H1 (cell line): ENCODE measurements at regions not wholly inside any gene's neighbourhood (a gene's known extent, or its start where the extent isn't known, plus 50 kb on each side); places are given as distances from the start of the nearest gene placed in this dataset.

Source experiments
- CTCF ChIA-PET: fragments of 300-600 bp; sonication (Branson Sonifier 250); formaldehyde crosslinking; loops from one replicate; lab custom pipeline; 2021; ENCODE audit not compliant: partially characterized antibody; lab: Charles Lee
- POLR2A ChIA-PET: fragments of 300-600 bp; sonication (Branson Sonifier 250); formaldehyde crosslinking; loops from one replicate; lab custom pipeline; 2021; ENCODE audit warnings: inconsistent platforms; ENCODE audit not compliant: partially characterized antibody; lab: Charles Lee
- DNase-seq, 2 experiments: peaks; one replicate each; pipeline versions ENCODE4 v3.0.0 to v3.0.0-alpha.2; 2010 to 2022; ENCODE audit warnings: low spot score in 2 of 2, low read depth in 1 of 2, mixed read lengths in 1 of 2
- FAIRE-seq: peaks from 2 replicates; lab custom pipeline; 2011; peaks lifted over from hg19 to GRCh38; lab: Jason Lieb, UNC
- H2AFZ ChIP-seq: 2 replicates; pipeline ENCODE4 v1.8.1; 2012; ENCODE audit warnings: low read length, inconsistent platforms
- H2AK5ac ChIP-seq: 2 replicates; pipeline ENCODE4 v1.6.1; 2013; ENCODE audit warnings: low read depth, low read length
- H2BK120ac ChIP-seq: replicated peaks from 2 replicates; pipeline ENCODE3; 2013; ENCODE audit warnings: low read depth, low read length, inconsistent platforms
- H2BK12ac ChIP-seq: 2 replicates; pipeline ENCODE4 v1.6.1; 2013; ENCODE audit warnings: low read depth, low read length
- H2BK15ac ChIP-seq: 2 replicates; pipeline ENCODE4 v1.6.1; 2013; ENCODE audit warnings: low read length
- H2BK20ac ChIP-seq: 2 replicates; pipeline ENCODE4 v1.6.1; 2013; ENCODE audit warnings: low read length
- H2BK5ac ChIP-seq: 2 replicates; pipeline ENCODE4 v1.6.1; 2013; ENCODE audit warnings: low read depth, low read length
- H3K14ac ChIP-seq: 2 replicates; pipeline ENCODE4 v1.6.1; 2013; ENCODE audit warnings: inconsistent platforms; ENCODE audit not compliant: insufficient read length
- H3K18ac ChIP-seq: 2 replicates; pipeline ENCODE4 v1.6.1; 2013; ENCODE audit warnings: low read length; ENCODE audit errors: extremely low read depth
- H3K23ac ChIP-seq: 2 replicates; pipeline ENCODE4 v1.6.1; 2013; ENCODE audit warnings: inconsistent platforms; ENCODE audit not compliant: insufficient read length
- H3K23me2 ChIP-seq: 2 replicates; pipeline ENCODE4 v1.6.1; 2013; ENCODE audit warnings: low read depth, low read length
- H3K27ac ChIP-seq: 2 replicates; pipeline ENCODE4 v1.6.1; 2011; ENCODE audit warnings: low read depth, low read length, inconsistent platforms
- H3K27me3 ChIP-seq, 4 experiments: replicated peaks in 1 of 4; 1 replicate in 1 of 4; 2 replicates in 3 of 4; pipeline versions ENCODE4 v1.6.1 to v1.8.1; 2011 to 2013; ENCODE audit warnings: low read length in 3 of 4, mild to moderate bottlenecking in 3 of 4, inconsistent platforms in 2 of 4, mixed read lengths in 2 of 4, moderate library complexity in 1 of 4; ENCODE audit not compliant: control insufficient read depth in 3 of 4, insufficient read depth in 3 of 4; ENCODE audit errors: extremely low read depth in 1 of 4
- H3K36me3 ChIP-seq, 4 experiments: 2 replicates each; pipeline versions ENCODE4 v1.6.1 to v1.8.1; 2011 to 2013; ENCODE audit warnings: mild to moderate bottlenecking in 4 of 4, low read length in 3 of 4, moderate library complexity in 2 of 4, control low read depth in 1 of 4, inconsistent platforms in 1 of 4; ENCODE audit not compliant: insufficient read depth in 4 of 4, control insufficient read depth in 2 of 4
- H3K4ac ChIP-seq: replicated peaks from 2 replicates; pipeline ENCODE3; 2013; ENCODE audit warnings: low read length, low read depth, mixed read lengths, inconsistent platforms; ENCODE audit not compliant: insufficient read length
- H3K4me1 ChIP-seq, 4 experiments: replicated peaks in 1 of 4; 1 replicate in 1 of 4; 2 replicates in 3 of 4; pipeline versions ENCODE4 v1.6.1 to v1.8.1; 2011 to 2013; ENCODE audit warnings: low read length in 3 of 4, inconsistent platforms in 2 of 4, mixed read lengths in 1 of 4; ENCODE audit not compliant: insufficient read depth in 4 of 4, control insufficient read depth in 3 of 4
- H3K4me2 ChIP-seq, 2 experiments: 2 replicates each; pipeline versions ENCODE4 v1.6.1 to v1.8.1; 2011 to 2013; ENCODE audit warnings: low read depth in 2 of 2, low read length in 2 of 2, control low read depth in 1 of 2, inconsistent platforms in 1 of 2, mild to moderate bottlenecking in 1 of 2; ENCODE audit not compliant: insufficient read depth in 1 of 2
- H3K4me3 ChIP-seq, 4 experiments: fragments of 200-600, 300-600 bp in 1 of 4; sonication (generic), shearing (Covaris generic), sonication (Bioruptor Twin) in 1 of 4; 2 replicates each; pipeline versions ENCODE4 v1.5.1 to v1.8.1; 2011 to 2016; ENCODE audit warnings: low read length in 4 of 4, low read depth in 3 of 4, control low read depth in 2 of 4, inconsistent platforms in 2 of 4, mild to moderate bottlenecking in 2 of 4, mixed read lengths in 1 of 4, moderate library complexity in 1 of 4; ENCODE audit not compliant: insufficient read depth in 2 of 4; ENCODE audit errors: extremely low read depth in 1 of 4
- H3K56ac ChIP-seq: replicated peaks from 2 replicates; pipeline ENCODE3; 2013; ENCODE audit warnings: low read depth, mild to moderate bottlenecking, mixed read lengths, low read length, inconsistent platforms; ENCODE audit not compliant: insufficient read length
- H3K79me1 ChIP-seq: 2 replicates; pipeline ENCODE4 v1.6.1; 2013; ENCODE audit warnings: low read depth, low read length, control low read depth
- H3K79me2 ChIP-seq, 2 experiments: 2 replicates each; pipeline versions ENCODE4 v1.6.1 to v1.8.1; 2012 to 2013; ENCODE audit warnings: low read length in 2 of 2, mild to moderate bottlenecking in 2 of 2, inconsistent platforms in 1 of 2; ENCODE audit not compliant: insufficient read depth in 2 of 2, control insufficient read depth in 1 of 2
- H3K9ac ChIP-seq, 4 experiments: replicated peaks in 1 of 4; 1 replicate in 1 of 4; 2 replicates in 3 of 4; pipeline versions ENCODE4 v1.6.1 to v1.8.1; 2011 to 2013; ENCODE audit warnings: low read depth in 3 of 4, low read length in 3 of 4, control low read depth in 2 of 4, mild to moderate bottlenecking in 2 of 4, moderate library complexity in 2 of 4, inconsistent platforms in 1 of 4; ENCODE audit errors: extremely low read depth in 1 of 4
- H3K9me3 ChIP-seq, 2 experiments: 2 replicates each; pipeline versions ENCODE4 v1.6.1 to v1.8.1; 2012 to 2013; ENCODE audit warnings: mild to moderate bottlenecking in 2 of 2, moderate library complexity in 2 of 2, control low read depth in 1 of 2, inconsistent platforms in 1 of 2, low read depth in 1 of 2, low read length in 1 of 2, mixed read lengths in 1 of 2; ENCODE audit not compliant: insufficient read depth in 2 of 2
- H4K20me1 ChIP-seq, 2 experiments: replicated peaks in 1 of 2; 2 replicates each; pipeline versions ENCODE3 to v1.8.1; 2011 to 2013; ENCODE audit warnings: inconsistent platforms in 2 of 2, low read length in 2 of 2, mild to moderate bottlenecking in 1 of 2; ENCODE audit not compliant: insufficient read depth in 2 of 2, control insufficient read depth in 1 of 2
- H4K5ac ChIP-seq: 2 replicates; pipeline ENCODE4 v1.6.1; 2013; ENCODE audit warnings: low read length, low read depth, mixed read lengths, inconsistent platforms; ENCODE audit not compliant: insufficient read length
- H4K8ac ChIP-seq: 2 replicates; pipeline ENCODE4 v1.8.0; 2013; ENCODE audit warnings: mild to moderate bottlenecking, moderate library complexity, low read length, inconsistent platforms; ENCODE audit not compliant: insufficient read depth; ENCODE audit errors: extremely low read depth
- H4K91ac ChIP-seq: replicated peaks from 2 replicates; pipeline ENCODE3; 2013; ENCODE audit warnings: low read length, mixed read lengths, inconsistent platforms; ENCODE audit not compliant: insufficient read length
- BCL11A ChIP-seq, 2 experiments: IDR thresholded peaks; one replicate each; pipeline ENCODE4 v1.6.1; 2011; ENCODE audit warnings: low read depth in 2 of 2, low read length in 2 of 2, mild to moderate bottlenecking in 2 of 2
- POU5F1 ChIP-seq: IDR thresholded peaks from 2 replicates; pipeline ENCODE4 v1.6.1; 2011; ENCODE audit warnings: low read depth, mild to moderate bottlenecking, low read length, moderate library complexity
- RNF2 ChIP-seq: fragments of 200-900, 300-1000 bp; sonication (generic); IDR thresholded peaks from 2 replicates; pipeline ENCODE4 v1.7.1; 2016; ENCODE audit warnings: borderline replicate concordance, low read depth, mild to moderate bottlenecking, antibody characterized with exemption, low read length; ENCODE audit not compliant: poor library complexity, severe bottlenecking; ENCODE audit errors: missing control alignments
- SRF ChIP-seq: IDR thresholded peaks from 2 replicates; pipeline ENCODE4 v1.6.1; 2011; ENCODE audit warnings: mild to moderate bottlenecking, low read depth, low read length, moderate library complexity
- SUZ12 ChIP-seq: fragments of 200-600 bp; sonication (generic); IDR thresholded peaks from 2 replicates; pipeline ENCODE4 v1.6.1; 2012; ENCODE audit warnings: mild to moderate bottlenecking, inconsistent platforms, low read length, moderate library complexity, mixed read lengths
- TAF7 ChIP-seq: optimal IDR thresholded peaks from 2 replicates; pipeline ENCODE3; 2011; ENCODE audit warnings: low read depth, mild to moderate bottlenecking, inconsistent platforms, low read length, moderate library complexity, borderline replicate concordance
- WGBS, 2 experiments: shearing (Covaris generic) in 1 of 2; methylation state at CpG; one replicate each; pipeline versions ENCODE4 v1.1.6 to v1.1.7; 2013 to 2015; ENCODE audit warnings: low lambda C conversion rate in 2 of 2, mixed read lengths in 2 of 2, inconsistent platforms in 1 of 2, low coverage in 1 of 2, missing lambda C conversion rate in 1 of 2; ENCODE audit not compliant: insufficient replicate concordance in 2 of 2, insufficient coverage in 1 of 2, insufficient read length in 1 of 2; ENCODE audit errors: extremely low coverage in 1 of 2, missing lambda C conversion rate in 1 of 2; 5-methylcytosine and 5-hydroxymethylcytosine counted together

GRCh38 chr3:166810741-166811445 is 569.2 kb downstream of the ZBBX start:
- POLR2A ChIA-PET = no interaction called here
- Histone ChIP-seq H3K27ac (no peak overlapping the region), H3K4me2 (no peak overlapping the region), H2BK12ac (no peak overlapping the region), H4K20me1 (no peaks in the 10 kb centered on the region), H3K4me1 (no peaks in the 10 kb centered on the region), H4K8ac (no peak overlapping the region), H2BK120ac (no peak overlapping the region), H4K5ac (no peak overlapping the region), H3K4me3 (no peak overlapping the region), H4K91ac (no peak overlapping the region), H3K18ac (no peak overlapping the region), H3K9ac (no peak overlapping the region), H3K23ac (no peak overlapping the region), H2AFZ (no peak overlapping the region), H2AK5ac (no peak overlapping the region), H3K27me3 (no peaks in the 10 kb centered on the region), H3K14ac (no peak overlapping the region), H3K79me1 (no peaks in the 10 kb centered on the region), H2BK20ac (no peak overlapping the region), H2BK5ac (no peak overlapping the region), H3K79me2 (no peaks in the 10 kb centered on the region), H3K4ac (no peak overlapping the region), H3K23me2 (no peaks in the 10 kb centered on the region; the same call in 1 of the 2 replicates), H3K36me3 (no peaks in the 10 kb centered on the region), H2BK15ac (no peak overlapping the region), H3K9me3 (no peaks in the 10 kb centered on the region), H3K56ac (no peak overlapping the region)
- DNase-seq (no peak), FAIRE-seq (no peak)
- 88 to 100% methylated on average over 1 to 23 of the region's 23 CpGs for WGBS, 2 experiments
- CTCF ChIA-PET = interaction anchor here (0.8 to 3.5 kb wide), 2 partner anchors 26 to 126 kb away, joined by 3 to 15 read pairs; no protein-coding TSS in a partner anchor
- TF ChIP-seq BCL11A (IDR thresholded peaks at IDR 0.05; ENCODE audit: low read depth in 2 of 2, low read length in 2 of 2) (no peak), SUZ12 (no peak), POU5F1 (no peak), SRF (no peak), TAF7 (no peak), RNF2 (no peak)
